ENCODE measurements at regions not wholly inside any gene's neighbourhood (a gene's known extent, or its start where the extent isn't known, plus 50 kb on each side); places are given as distances from the start of the nearest gene placed in this dataset.
"Not testable (repeated sequence)": the region's sequence is repeated elsewhere in the genome, so short reads cannot be mapped to it uniquely, and the experiment has no call there.

GRCh38 chr6:155795173-155795796 is 339.6 kb upstream of the NOX3 start:
- no peak for DNase-seq

- DNase-seq, result no peak
Measured at GRCh38 chr6:155791891-155792290, 336.3 kb upstream of the NOX3 start.

GRCh38 chr6:155791186-155791585 is 335.5 kb upstream of the NOX3 start:
- no peak for DNase-seq

GRCh38 chr6:155787168-155787567 is 331.5 kb upstream of the NOX3 start:
- no peak for DNase-seq

- DNase-seq, result no peak
Measured at GRCh38 chr6:155786528-155786927, 330.9 kb upstream of the NOX3 start.

GRCh38 chr6:155782739-155783459 is 327.3 kb upstream of the NOX3 start:
- no peak for DNase-seq

- DNase-seq, result no peak
Measured at GRCh38 chr6:155782320-155782731, 326.7 kb upstream of the NOX3 start.

- DNase-seq, result no peak
Measured at GRCh38 chr6:155779456-155779855, 323.8 kb upstream of the NOX3 start.

GRCh38 chr6:155778336-155778735 is 322.7 kb upstream of the NOX3 start:
- DNase-seq, result no peak

GRCh38 chr6:155771822-155772221 is 316.2 kb upstream of the NOX3 start:
- no peak for DNase-seq

GRCh38 chr6:155770856-155771255 is 315.2 kb upstream of the NOX3 start:
- DNase-seq, result no peak

- no peak for DNase-seq
Measured at GRCh38 chr6:155770313-155770712, 314.7 kb upstream of the NOX3 start.

GRCh38 chr6:155765275-155766194 is 309.9 kb upstream of the NOX3 start:
- no peak for DNase-seq

GRCh38 chr6:155762649-155763048 is 307.0 kb upstream of the NOX3 start:
- DNase-seq, result no peak

GRCh38 chr6:155755452-155755851 is 299.8 kb upstream of the NOX3 start:
- DNase-seq, result no peak

- DNase-seq, result not testable (repeated sequence)
Measured at GRCh38 chr6:155748778-155749177, 293.1 kb upstream of the NOX3 start.

GRCh38 chr6:155747491-155747890 is 291.9 kb upstream of the NOX3 start:
- no peak for DNase-seq

GRCh38 chr6:155740781-155741399 is 285.3 kb upstream of the NOX3 start:
- DNase-seq, result no peak

- DNase-seq, result no peak
Measured at GRCh38 chr6:155738602-155739105, 283.0 kb upstream of the NOX3 start.

GRCh38 chr6:155717374-155717773 is 261.7 kb upstream of the NOX3 start:
- DNase-seq, result no peak

GRCh38 chr6:155710704-155711103 is 255.1 kb upstream of the NOX3 start:
- no peak for DNase-seq

GRCh38 chr6:155709262-155709661 is 253.6 kb upstream of the NOX3 start:
- no peak for DNase-seq

- DNase-seq, result no peak
Measured at GRCh38 chr6:155708100-155708499, 252.5 kb upstream of the NOX3 start.
